Vagina (tissue), 2 donors: ENCODE measurements at regions not wholly inside any gene's neighbourhood (a gene's known extent, or its start where the extent isn't known, plus 50 kb on each side); places are given as distances from the start of the nearest gene placed in this dataset.

ENCODE experiments used
- POLR2AphosphoS5 ChIP-seq, 2 donors: sonication (generic); formaldehyde crosslinking; IDR thresholded peaks; one replicate each; pipeline ENCODE4 v1.9.0; 2017; ENCODE audit warnings: antibody characterized with exemption in 2 of 2, mild to moderate bottlenecking in 2 of 2, low read depth in 1 of 2; ENCODE audit not compliant: insufficient read depth in 1 of 2
- TF ChIP-seq, protein P1 (sequence below), 3 experiments: fragments of 450-650 bp in 2 of 3; fragments of 200-600 bp in 1 of 3; sonication (generic) in 1 of 3; IDR thresholded peaks; one replicate each; pipeline ENCODE4 v1.5.1; 2017 to 2019; ENCODE audit warnings: antibody characterized with exemption in 3 of 3, mild to moderate bottlenecking in 2 of 3, moderate library complexity in 2 of 3

DNA sequence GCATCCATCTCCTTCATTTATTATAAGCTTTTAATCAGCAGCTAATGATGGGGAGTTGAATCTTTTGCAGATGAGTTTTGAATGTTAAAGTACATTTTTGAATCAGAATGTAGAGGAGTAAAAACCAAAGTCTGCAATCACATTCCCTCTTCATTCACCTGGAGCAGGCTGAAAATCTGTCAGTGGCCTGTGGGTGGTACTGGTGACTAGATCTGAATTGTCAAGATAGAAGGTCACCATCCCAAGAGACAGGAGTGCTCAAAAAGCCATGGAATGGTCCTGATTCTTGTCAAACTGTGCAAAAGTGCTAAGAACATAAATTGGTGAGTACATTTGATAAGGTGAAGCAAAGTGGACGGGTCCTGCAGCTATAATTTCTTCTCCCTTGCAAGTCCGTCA is 881.3 kb upstream of the NR2F2 start:
- TF ChIP-seq, protein P1, sequence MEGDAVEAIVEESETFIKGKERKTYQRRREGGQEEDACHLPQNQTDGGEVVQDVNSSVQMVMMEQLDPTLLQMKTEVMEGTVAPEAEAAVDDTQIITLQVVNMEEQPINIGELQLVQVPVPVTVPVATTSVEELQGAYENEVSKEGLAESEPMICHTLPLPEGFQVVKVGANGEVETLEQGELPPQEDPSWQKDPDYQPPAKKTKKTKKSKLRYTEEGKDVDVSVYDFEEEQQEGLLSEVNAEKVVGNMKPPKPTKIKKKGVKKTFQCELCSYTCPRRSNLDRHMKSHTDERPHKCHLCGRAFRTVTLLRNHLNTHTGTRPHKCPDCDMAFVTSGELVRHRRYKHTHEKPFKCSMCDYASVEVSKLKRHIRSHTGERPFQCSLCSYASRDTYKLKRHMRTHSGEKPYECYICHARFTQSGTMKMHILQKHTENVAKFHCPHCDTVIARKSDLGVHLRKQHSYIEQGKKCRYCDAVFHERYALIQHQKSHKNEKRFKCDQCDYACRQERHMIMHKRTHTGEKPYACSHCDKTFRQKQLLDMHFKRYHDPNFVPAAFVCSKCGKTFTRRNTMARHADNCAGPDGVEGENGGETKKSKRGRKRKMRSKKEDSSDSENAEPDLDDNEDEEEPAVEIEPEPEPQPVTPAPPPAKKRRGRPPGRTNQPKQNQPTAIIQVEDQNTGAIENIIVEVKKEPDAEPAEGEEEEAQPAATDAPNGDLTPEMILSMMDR (IDR thresholded peaks at IDR 0.05), result no peak
- TF ChIP-seq POLR2AphosphoS5 (IDR thresholded peaks at IDR 0.05; ENCODE audit: insufficient read depth in 1 of 2, low read depth in 1 of 2), result no peak
